KMS-11 (cell line): ENCODE measurements at regions not wholly inside any gene's neighbourhood (a gene's known extent, or its start where the extent isn't known, plus 50 kb on each side); places are given as distances from the start of the nearest gene placed in this dataset.
A peak's percentile ranks its signal among the peaks of the same experiment; 100 is the strongest.

ENCODE experiments used
- H2AFZ ChIP-seq: fragments of 200-600 bp; sonication (generic); 2 replicates; pipeline ENCODE4 v1.6.1; 2016; ENCODE audit warnings: antibody characterized with exemption, mixed run types, low read depth
- H3K27ac ChIP-seq: fragments of 200-600 bp; sonication (generic); 2 replicates; pipeline ENCODE4 v1.6.1; 2016; ENCODE audit warnings: mild to moderate bottlenecking, mixed run types
- H3K27me3 ChIP-seq: fragments of 200-600 bp; sonication (generic); 2 replicates; pipeline ENCODE4 v1.6.1; 2017; ENCODE audit warnings: mild to moderate bottlenecking, low read depth, mixed run types, moderate library complexity; ENCODE audit not compliant: insufficient read depth
- H3K36me3 ChIP-seq: fragments of 200-600 bp; sonication (generic); 2 replicates; pipeline ENCODE4 v1.6.1; 2017; ENCODE audit warnings: mild to moderate bottlenecking, mixed run types; ENCODE audit not compliant: insufficient read depth
- H3K4me1 ChIP-seq: fragments of 200-600 bp; sonication (generic); 2 replicates; pipeline ENCODE4 v1.6.1; 2016; ENCODE audit warnings: mild to moderate bottlenecking, low read depth, mixed run types; ENCODE audit not compliant: poor library complexity, severe bottlenecking
- H3K4me2 ChIP-seq: fragments of 200-600 bp; sonication (generic); 2 replicates; pipeline ENCODE4 v1.7.0; 2016; ENCODE audit warnings: mild to moderate bottlenecking, mixed run types
- H3K4me3 ChIP-seq: fragments of 200-600 bp; sonication (generic); IDR thresholded peaks from 2 replicates; pipeline ENCODE4 v1.6.1; 2017; ENCODE audit warnings: low read depth, low read length, mixed read lengths; ENCODE audit not compliant: insufficient read depth
- H3K79me2 ChIP-seq: fragments of 200-600 bp; sonication (generic); 2 replicates; pipeline ENCODE4 v1.6.1; 2016; ENCODE audit warnings: low read depth, mixed run types; ENCODE audit not compliant: insufficient read depth
- H3K9ac ChIP-seq: fragments of 200-600 bp; sonication (generic); 2 replicates; pipeline ENCODE4 v1.6.1; 2016; ENCODE audit warnings: mild to moderate bottlenecking, mixed run types
- H4K20me1 ChIP-seq: fragments of 200-600 bp; sonication (generic); 2 replicates; pipeline ENCODE4 v1.6.1; 2016; ENCODE audit warnings: mild to moderate bottlenecking, mixed run types; ENCODE audit not compliant: insufficient read depth
- CTCF ChIP-seq: fragments of 200-600 bp; sonication (generic); conservative IDR thresholded peaks from 2 replicates; pipeline ENCODE4 v1.6.1; 2017; ENCODE audit warnings: low read depth, mild to moderate bottlenecking, antibody characterized with exemption, low read length, moderate library complexity, mixed read lengths

- no peak overlapping the region for H3K4me2 ChIP-seq
- TF ChIP-seq CTCF, result no peak
- H3K27ac ChIP-seq, result no peak overlapping the region
- H3K27me3 ChIP-seq, result peaks cover 21% of the 10 kb centered on the region
- H3K4me3 ChIP-seq, result no peak overlapping the region
- no peaks in the 10 kb centered on the region for H3K79me2 ChIP-seq
- H3K9ac ChIP-seq, result no peak overlapping the region
- no peak overlapping the region for H2AFZ ChIP-seq
- H3K4me1 ChIP-seq, result peaks cover 9% of the 10 kb centered on the region
- no peaks in the 10 kb centered on the region for H3K36me3 ChIP-seq
- H4K20me1 ChIP-seq, result no peaks in the 10 kb centered on the region
Observed at GRCh38 chr14:26204366-26204727, 393.5 kb downstream of the NOVA1 start.

GRCh38 chr14:26200687-26201086 lies 397.1 kb downstream of the NOVA1 start:
- no peak for TF ChIP-seq CTCF
- no peak overlapping the region for H3K4me2 ChIP-seq
- no peaks in the 10 kb centered on the region for H3K79me2 ChIP-seq
- peaks cover 17% of the 10 kb centered on the region for H3K4me1 ChIP-seq
- H3K27ac ChIP-seq, result no peak overlapping the region
- H3K4me3 ChIP-seq, result no peak overlapping the region
- H3K9ac ChIP-seq, result no peak overlapping the region
- H2AFZ ChIP-seq, result no peak overlapping the region
- H4K20me1 ChIP-seq, result no peaks in the 10 kb centered on the region
- peaks cover 51% of the 10 kb centered on the region for H3K27me3 ChIP-seq
- no peaks in the 10 kb centered on the region for H3K36me3 ChIP-seq

- Histone ChIP-seq H2AFZ (no peak overlapping the region), H3K4me2 (peak overlapping the region; percentile 33; the same call in 1 of the 2 replicates), H3K36me3 (no peaks in the 10 kb centered on the region), H3K4me3 (no peak overlapping the region), H3K9ac (no peak overlapping the region), H4K20me1 (no peaks in the 10 kb centered on the region), H3K27me3 (peaks cover 56% of the 10 kb centered on the region), H3K27ac (no peak overlapping the region), H3K4me1 (peaks cover 17% of the 10 kb centered on the region), H3K79me2 (no peaks in the 10 kb centered on the region)
- no peak for TF ChIP-seq CTCF
Observed at GRCh38 chr14:26199590-26200370, 398.1 kb downstream of the NOVA1 start.

GRCh38 chr14:26199096-26199495 lies 398.7 kb downstream of the NOVA1 start:
- H3K4me1 ChIP-seq, result peaks cover 17% of the 10 kb centered on the region
- no peaks in the 10 kb centered on the region for H3K79me2 ChIP-seq
- peaks cover 56% of the 10 kb centered on the region for H3K27me3 ChIP-seq
- no peak overlapping the region for H2AFZ ChIP-seq
- H3K36me3 ChIP-seq, result no peaks in the 10 kb centered on the region
- no peak overlapping the region for H3K27ac ChIP-seq
- TF ChIP-seq CTCF, result no peak
- H3K4me2 ChIP-seq, result no peak overlapping the region; the same call in 1 of the 2 replicates
- H3K9ac ChIP-seq, result no peak overlapping the region
- no peaks in the 10 kb centered on the region for H4K20me1 ChIP-seq
- H3K4me3 ChIP-seq, result no peak overlapping the region
